GM12873 (cell line): ENCODE measurements at regions not wholly inside any gene's neighbourhood (a gene's known extent, or its start where the extent isn't known, plus 50 kb on each side); places are given as distances from the start of the nearest gene placed in this dataset.

Experiments
- TF ChIP-seq, protein P1 (sequence below): IDR thresholded peaks from 2 replicates; pipeline ENCODE4 v1.5.1; 2012; ENCODE audit warnings: low read depth, mild to moderate bottlenecking, moderate library complexity, low read length, control low read depth; ENCODE audit not compliant: insufficient read depth; ENCODE audit errors: missing control alignments

DNA sequence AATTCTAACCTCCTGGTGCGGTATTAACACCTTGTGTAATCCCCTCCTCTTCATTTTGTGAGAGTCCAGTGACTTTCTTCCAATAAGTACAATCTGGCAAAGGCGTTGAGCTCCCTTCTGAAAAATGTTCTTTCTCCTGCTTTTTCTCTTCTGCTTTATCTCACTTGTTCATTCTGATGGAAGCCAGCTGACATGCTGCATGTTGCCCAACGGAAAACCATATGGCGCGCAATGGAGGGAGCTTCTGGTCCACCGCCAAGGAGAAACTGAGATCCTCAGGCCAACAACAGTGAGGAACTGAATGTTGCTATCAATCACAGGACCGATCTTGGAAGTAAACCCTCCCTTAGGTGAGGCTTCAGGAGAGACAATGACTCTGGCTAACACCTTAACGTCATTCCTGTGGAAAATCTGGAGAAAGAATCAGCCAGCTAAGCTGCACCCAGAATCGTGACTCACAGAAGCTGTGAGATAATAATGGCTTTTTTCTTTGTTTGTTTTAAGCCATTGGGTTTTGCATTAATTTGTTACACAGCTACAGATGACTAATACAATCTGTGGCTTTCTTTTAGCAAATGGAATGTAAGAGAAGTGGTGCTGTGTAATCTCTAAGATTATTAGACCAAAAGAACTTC, 1323.9 kb upstream of the DDX18 start:
- TF ChIP-seq, protein P1, sequence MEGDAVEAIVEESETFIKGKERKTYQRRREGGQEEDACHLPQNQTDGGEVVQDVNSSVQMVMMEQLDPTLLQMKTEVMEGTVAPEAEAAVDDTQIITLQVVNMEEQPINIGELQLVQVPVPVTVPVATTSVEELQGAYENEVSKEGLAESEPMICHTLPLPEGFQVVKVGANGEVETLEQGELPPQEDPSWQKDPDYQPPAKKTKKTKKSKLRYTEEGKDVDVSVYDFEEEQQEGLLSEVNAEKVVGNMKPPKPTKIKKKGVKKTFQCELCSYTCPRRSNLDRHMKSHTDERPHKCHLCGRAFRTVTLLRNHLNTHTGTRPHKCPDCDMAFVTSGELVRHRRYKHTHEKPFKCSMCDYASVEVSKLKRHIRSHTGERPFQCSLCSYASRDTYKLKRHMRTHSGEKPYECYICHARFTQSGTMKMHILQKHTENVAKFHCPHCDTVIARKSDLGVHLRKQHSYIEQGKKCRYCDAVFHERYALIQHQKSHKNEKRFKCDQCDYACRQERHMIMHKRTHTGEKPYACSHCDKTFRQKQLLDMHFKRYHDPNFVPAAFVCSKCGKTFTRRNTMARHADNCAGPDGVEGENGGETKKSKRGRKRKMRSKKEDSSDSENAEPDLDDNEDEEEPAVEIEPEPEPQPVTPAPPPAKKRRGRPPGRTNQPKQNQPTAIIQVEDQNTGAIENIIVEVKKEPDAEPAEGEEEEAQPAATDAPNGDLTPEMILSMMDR, result no peak

DNA sequence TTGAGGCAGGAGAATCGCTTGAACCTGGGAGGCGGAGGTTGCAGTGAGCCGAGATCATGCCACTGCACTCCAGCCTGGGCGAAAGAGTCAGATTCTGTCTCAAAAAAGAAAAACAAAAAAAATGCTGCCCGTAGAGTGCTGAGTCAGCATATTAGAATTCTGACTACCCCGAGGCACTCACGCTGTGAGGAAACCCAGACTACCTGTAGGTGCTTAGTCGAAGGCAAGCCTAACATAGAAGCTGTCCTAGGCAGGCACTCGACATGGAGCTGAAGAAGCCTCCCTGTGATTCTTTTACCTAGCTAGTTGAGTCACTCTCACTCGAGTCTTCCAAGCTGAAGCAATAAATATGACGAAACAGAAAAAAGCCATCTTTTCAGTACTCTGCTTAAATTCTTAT, 1323.2 kb upstream of the DDX18 start:
- TF ChIP-seq, protein P1, result no peak

DNA sequence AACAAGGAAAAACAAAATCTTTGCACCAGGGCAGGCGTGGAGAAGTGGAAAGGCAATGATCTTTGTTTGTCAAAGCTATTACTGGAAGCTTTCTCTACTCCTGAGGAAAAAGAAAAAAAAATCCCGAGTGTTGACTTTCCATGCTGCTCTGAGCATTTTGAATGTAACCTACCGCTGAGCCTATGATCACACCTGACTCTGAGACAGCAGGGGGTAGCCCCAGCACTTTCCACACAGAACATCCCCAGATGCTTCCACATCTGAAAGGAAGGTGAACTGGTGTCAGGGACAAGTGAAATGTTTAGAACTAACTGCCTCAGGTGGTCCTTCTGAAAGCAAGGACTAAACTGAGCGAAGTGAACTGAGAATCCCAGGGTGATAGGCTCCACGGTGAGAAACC, 1315.1 kb upstream of the DDX18 start:
- TF ChIP-seq, protein P1, result no peak

DNA sequence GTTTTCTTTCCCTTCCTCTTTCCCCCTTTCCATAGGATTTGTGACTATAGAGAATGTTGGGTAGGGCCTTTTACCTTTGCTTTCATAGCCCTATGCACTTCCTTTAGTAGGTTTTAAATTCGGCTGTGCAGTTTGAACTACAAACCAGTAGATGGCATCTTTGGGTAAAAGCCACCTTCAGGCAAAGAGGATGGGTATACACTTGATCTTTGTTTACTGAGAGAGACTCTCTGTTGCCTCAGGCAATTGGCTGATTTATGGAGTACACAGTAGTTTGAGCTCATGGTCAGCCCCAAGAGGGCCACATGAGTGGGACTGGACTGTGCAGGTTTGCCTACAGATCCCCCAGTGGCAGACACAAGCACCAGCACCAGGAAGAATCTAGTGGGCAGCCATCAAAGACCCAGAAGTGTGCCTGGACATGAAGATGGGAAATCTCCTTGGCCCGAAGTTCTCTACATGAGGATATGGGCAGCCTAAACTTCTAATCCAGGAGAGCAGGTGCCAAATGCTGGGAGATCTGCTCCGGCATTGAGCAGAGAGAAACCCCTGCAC, 1304.3 kb upstream of the DDX18 start:
- TF ChIP-seq, protein P1, result peak; percentile 51

DNA sequence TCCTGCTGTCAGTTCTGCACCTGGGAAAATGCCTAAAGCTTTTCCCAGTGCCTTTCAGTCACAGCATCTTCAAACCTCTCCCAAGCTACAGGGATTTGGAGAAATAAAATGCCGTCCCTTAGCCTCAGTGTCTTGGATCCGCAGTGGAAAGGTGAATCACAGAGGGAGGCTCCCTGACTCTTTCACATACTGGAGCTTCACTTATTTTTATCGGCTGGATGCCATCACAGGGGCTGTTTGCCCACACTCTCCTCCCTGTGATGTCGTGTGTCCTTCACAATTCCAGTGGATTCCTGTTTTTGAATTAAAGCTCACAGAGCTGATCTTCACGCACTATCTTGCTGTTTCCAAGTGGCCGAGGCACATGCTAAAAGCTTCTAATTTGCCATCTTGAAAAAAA, 1303.1 kb upstream of the DDX18 start:
- TF ChIP-seq, protein P1, result no peak

DNA sequence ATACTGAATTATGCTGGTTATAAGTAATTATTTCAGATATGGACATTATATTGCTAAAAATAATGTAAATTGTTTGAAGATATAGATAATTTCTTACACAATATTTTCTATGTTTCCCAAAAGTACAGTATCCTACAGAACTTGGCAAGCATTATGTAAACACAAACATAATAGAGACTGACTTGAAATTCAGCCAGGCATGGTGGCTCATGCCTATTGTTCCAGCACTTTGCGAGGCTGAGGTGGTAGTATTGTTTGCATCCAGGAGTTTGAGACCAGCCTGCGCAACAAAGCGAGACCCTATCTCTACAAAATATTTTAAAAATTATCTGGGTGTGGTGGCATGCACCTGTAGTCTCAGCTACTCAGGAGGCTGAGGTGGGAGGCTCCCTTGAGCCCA, 1300.5 kb upstream of the DDX18 start:
- TF ChIP-seq, protein P1, result no peak

DNA sequence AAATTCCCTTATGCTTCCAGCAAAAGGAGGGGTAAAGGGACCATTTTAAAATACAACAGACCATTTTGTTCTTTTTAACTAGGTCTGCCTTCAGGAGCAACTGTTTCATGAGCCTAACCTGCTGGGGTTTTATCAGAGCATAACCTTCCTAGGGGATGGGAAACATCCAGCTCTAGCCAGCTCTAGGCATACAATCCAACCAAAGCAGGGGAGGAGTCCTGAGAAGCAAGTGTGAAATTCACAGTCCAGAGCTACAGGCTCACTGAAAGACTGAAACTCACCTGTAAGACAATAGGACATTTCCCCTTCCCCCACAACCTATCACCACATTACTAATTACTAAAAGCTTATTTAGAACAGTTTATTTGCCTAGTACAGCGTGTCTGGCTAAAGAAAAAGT, 1296.6 kb upstream of the DDX18 start:
- TF ChIP-seq, protein P1, result no peak
